Liver (tissue), 8 donors: ENCODE measurements at regions not wholly inside any gene's neighbourhood (a gene's known extent, or its start where the extent isn't known, plus 50 kb on each side); places are given as distances from the start of the nearest gene placed in this dataset.

Experiments used
- DNase-seq: peaks from one replicate; pipeline ENCODE4 v3.0.0-alpha.2; 2017; ENCODE audit warnings: low spot score
- H3K27ac ChIP-seq, 2 donors: one replicate each; pipeline ENCODE4 v1.7.0; 2013; ENCODE audit warnings: inconsistent platforms in 2 of 2, low read length in 2 of 2, control low read depth in 1 of 2, low read depth in 1 of 2, mild to moderate bottlenecking in 1 of 2
- H3K27me3 ChIP-seq, 4 donors: one replicate each; pipeline versions ENCODE4 v1.6.1 to v1.7.0; 2013; ENCODE audit warnings: low read length in 3 of 4, inconsistent platforms in 1 of 4, mild to moderate bottlenecking in 1 of 4, moderate library complexity in 1 of 4; ENCODE audit not compliant: control insufficient read depth in 4 of 4, insufficient read depth in 4 of 4
- H3K36me3 ChIP-seq, 4 donors: one replicate each; pipeline versions ENCODE4 v1.6.1 to v1.7.0; 2013; ENCODE audit warnings: low read length in 3 of 4, mild to moderate bottlenecking in 3 of 4, low read depth in 1 of 4, moderate library complexity in 1 of 4; ENCODE audit not compliant: control insufficient read depth in 4 of 4, insufficient read depth in 3 of 4
- H3K4me1 ChIP-seq, 4 donors: one replicate each; pipeline versions ENCODE4 v1.6.1 to v1.7.0; 2013; ENCODE audit warnings: low read length in 3 of 4, mild to moderate bottlenecking in 3 of 4, moderate library complexity in 1 of 4; ENCODE audit not compliant: control insufficient read depth in 4 of 4, insufficient read depth in 4 of 4
- H3K4me3 ChIP-seq, 3 donors: one replicate each; pipeline versions ENCODE4 v1.6.1 to v1.7.0; 2013; ENCODE audit warnings: low read length in 3 of 3, control low read depth in 1 of 3, low read depth in 1 of 3, mild to moderate bottlenecking in 1 of 3
- H3K9ac ChIP-seq, 2 donors: one replicate each; pipeline ENCODE4 v1.7.0; 2013; ENCODE audit warnings: low read length in 2 of 2, mild to moderate bottlenecking in 2 of 2, moderate library complexity in 2 of 2, control low read depth in 1 of 2, low read depth in 1 of 2
- H3K9me3 ChIP-seq, 4 donors: one replicate each; pipeline versions ENCODE4 v1.6.1 to v1.7.0; 2013; ENCODE audit warnings: low read length in 3 of 4; ENCODE audit not compliant: control insufficient read depth in 4 of 4
- ATF3 ChIP-seq: IDR thresholded peaks from 2 replicates; pipeline ENCODE4 v1.6.1; 2016; ENCODE audit warnings: antibody characterized with exemption
- CTCF ChIP-seq: fragments of 150-350 bp; IDR thresholded peaks from 2 replicates; pipeline ENCODE4 v1.5.1; 2017; ENCODE audit warnings: improper control_type of control experiment, low read depth, low read length; ENCODE audit not compliant: missing input control
- EGR1 ChIP-seq, 2 donors: IDR thresholded peaks; 2 replicates each; pipeline ENCODE4 v1.6.1; 2016 to 2018; ENCODE audit warnings: antibody characterized with exemption in 2 of 2, low read depth in 2 of 2
- FOXA1 ChIP-seq: IDR thresholded peaks from 2 replicates; pipeline ENCODE4 v1.6.1; 2016; ENCODE audit warnings: antibody characterized with exemption
- FOXA2 ChIP-seq: IDR thresholded peaks from 2 replicates; pipeline ENCODE4 v1.6.1; 2016; ENCODE audit warnings: antibody characterized with exemption
- GABPA ChIP-seq, 2 donors: IDR thresholded peaks in 1 of 2; conservative IDR thresholded peaks in 1 of 2; 2 replicates each; pipeline ENCODE4 v1.6.1; 2016; ENCODE audit warnings: antibody characterized with exemption in 2 of 2, mild to moderate bottlenecking in 1 of 2, moderate library complexity in 1 of 2
- HNF4A ChIP-seq, 2 donors: conservative IDR thresholded peaks; 2 replicates each; pipeline ENCODE4 v1.6.1; 2016; ENCODE audit warnings: antibody characterized with exemption in 2 of 2, mild to moderate bottlenecking in 2 of 2
- HNF4G ChIP-seq: IDR thresholded peaks from 2 replicates; pipeline ENCODE4 v1.6.1; 2016; ENCODE audit warnings: antibody characterized with exemption
- JUND ChIP-seq, 2 donors: IDR thresholded peaks; 2 replicates each; pipeline ENCODE4 v1.6.1; 2016; ENCODE audit warnings: antibody characterized with exemption in 2 of 2
- MAX ChIP-seq: IDR thresholded peaks from 2 replicates; pipeline ENCODE4 v1.6.1; 2016; ENCODE audit warnings: antibody characterized with exemption
- NR2F2 ChIP-seq: IDR thresholded peaks from 2 replicates; pipeline ENCODE4 v1.6.1; 2016; ENCODE audit warnings: antibody characterized with exemption
- RAD21 ChIP-seq, 2 donors: IDR thresholded peaks; 2 replicates each; pipeline ENCODE4 v1.6.1; 2016; ENCODE audit warnings: antibody characterized with exemption in 2 of 2, mild to moderate bottlenecking in 2 of 2
- REST ChIP-seq: IDR thresholded peaks from 2 replicates; pipeline ENCODE4 v1.6.1; 2016; ENCODE audit warnings: antibody characterized with exemption, mild to moderate bottlenecking
- RXRA ChIP-seq, 2 donors: IDR thresholded peaks; 2 replicates each; pipeline ENCODE4 v1.6.1; 2017 to 2018; ENCODE audit warnings: antibody characterized with exemption in 2 of 2, mild to moderate bottlenecking in 1 of 2
- SP1 ChIP-seq: IDR thresholded peaks from 2 replicates; pipeline ENCODE4 v1.6.1; 2018; ENCODE audit warnings: antibody characterized with exemption, mild to moderate bottlenecking
- TAF1 ChIP-seq: conservative IDR thresholded peaks from 2 replicates; pipeline ENCODE4 v1.6.1; 2016; ENCODE audit warnings: antibody characterized with exemption, mild to moderate bottlenecking
- YY1 ChIP-seq: IDR thresholded peaks from 2 replicates; pipeline ENCODE4 v1.6.1; 2016; ENCODE audit warnings: antibody characterized with exemption, mild to moderate bottlenecking
- ZBTB33 ChIP-seq: IDR thresholded peaks from 2 replicates; pipeline ENCODE4 v1.6.1; 2016; ENCODE audit warnings: antibody characterized with exemption
- WGBS: extraction: QIAGEN DNeasy Blood & Tissue Kit; methylation state at CpG from one replicate; pipeline ENCODE4 v1.1.7; 2013; 5-methylcytosine and 5-hydroxymethylcytosine counted together
- donor health status: healthy.
- donor health status: healthy.
- donor health status: healthy.
- donor health status: healthy.
- donor health status: healthy.

- Histone ChIP-seq H3K4me3 (no peak overlapping the region), H3K27ac (no peak overlapping the region), H3K9me3 (no peaks in the 10 kb centered on the region), H3K36me3 (no peaks in the 10 kb centered on the region), H3K9ac (no peak overlapping the region), H3K4me1 (no peaks in the 10 kb centered on the region), H3K27me3 (peaks cover 0 to 6% (median 0%) of the 10 kb centered on the region in 4 donors)
- no peak for TF ChIP-seq RAD21 (IDR thresholded peaks at IDR 0.05)
- no peak for TF ChIP-seq NR2F2
- no peak for TF ChIP-seq FOXA1
- TF ChIP-seq ATF3 = no peak
- no peak for TF ChIP-seq ZBTB33
- TF ChIP-seq CTCF = no peak
- no peak for TF ChIP-seq GABPA (IDR thresholded peaks at IDR 0.05 in 1 of 2, conservative IDR thresholded peaks at IDR 0.05 in 1 of 2)
- TF ChIP-seq SP1 = no peak
- no peak for TF ChIP-seq HNF4A (conservative IDR thresholded peaks at IDR 0.05)
- TF ChIP-seq YY1 = no peak
- no peak for TF ChIP-seq RXRA (IDR thresholded peaks at IDR 0.05)
- TF ChIP-seq TAF1 = no peak
- no peak for TF ChIP-seq FOXA2
- no peak for TF ChIP-seq HNF4G
- no peak for TF ChIP-seq MAX
- no peak for TF ChIP-seq REST
- no peak for TF ChIP-seq EGR1 (IDR thresholded peaks at IDR 0.05; ENCODE audit: low read depth in 2 of 2)
- TF ChIP-seq JUND (IDR thresholded peaks at IDR 0.05) = no peak
- 84% methylated on average over 1 of the region's 1 CpG for WGBS
- no peak for DNase-seq
These were observed 108.5 kb downstream of the NIBAN1 start for GRCh38 chr1:184865831-184866230.
